Esophagus muscularis mucosa (tissue), 4 donors: ENCODE measurements at regions not wholly inside any gene's neighbourhood (a gene's known extent, or its start where the extent isn't known, plus 50 kb on each side); places are given as distances from the start of the nearest gene placed in this dataset.

Experiments
- DNase-seq: peaks from one replicate; pipeline ENCODE4 v3.0.0-alpha.2; 2017; ENCODE audit errors: extremely low spot score
- H3K27ac ChIP-seq, 4 donors: fragments of 200-600 bp; sonication (generic); replicated peaks in 1 of 4; 1 replicate in 3 of 4; 2 replicates in 1 of 4; pipeline ENCODE4 v1.5.1; 2016 to 2019; ENCODE audit warnings: mild to moderate bottlenecking in 1 of 4
- H3K27me3 ChIP-seq, 4 donors: fragments of 200-600 bp; sonication (generic); one replicate each; pipeline versions ENCODE4 v1.5.1 to v1.6.0; 2016 to 2019
- H3K36me3 ChIP-seq, 4 donors: fragments of 200-600 bp; sonication (generic); one replicate each; pipeline ENCODE4 v1.5.1; 2016 to 2019
- H3K4me1 ChIP-seq, 4 donors: fragments of 200-600 bp; sonication (generic); one replicate each; pipeline ENCODE4 v1.5.1; 2016 to 2019
- H3K4me3 ChIP-seq, 4 donors: fragments of 200-600 bp; sonication (generic); 1 replicate in 2 of 4; 2 replicates in 2 of 4; pipeline ENCODE4 v1.5.1; 2016 to 2019; ENCODE audit warnings: mild to moderate bottlenecking in 4 of 4, moderate library complexity in 1 of 4
- H3K9me3 ChIP-seq, 4 donors: fragments of 200-600 bp; sonication (generic); 1 replicate in 3 of 4; 2 replicates in 1 of 4; pipeline ENCODE4 v1.5.1; 2016 to 2019
- EP300 ChIP-seq: sonication (generic); formaldehyde crosslinking; IDR thresholded peaks from one replicate; pipeline ENCODE4 v1.6.1; 2017; ENCODE audit warnings: antibody characterized with exemption
- POLR2A ChIP-seq: fragments of 450-650 bp; IDR thresholded peaks from one replicate; pipeline ENCODE4 v1.6.1; 2017; ENCODE audit warnings: antibody characterized with exemption, moderate library complexity, mild to moderate bottlenecking, low read depth
- POLR2AphosphoS5 ChIP-seq, 2 donors: sonication (generic); formaldehyde crosslinking; IDR thresholded peaks; one replicate each; pipeline ENCODE4 v1.6.1; 2017; ENCODE audit warnings: antibody characterized with exemption in 2 of 2
- whole genome bisulfite sequencing: methylation state at CpG from one replicate; pipeline ENCODE4 v1.1.5; 2018; 5-methylcytosine and 5-hydroxymethylcytosine counted together
- intact Hi-C: fragments of 100-400 bp; cut with DNase I; formaldehyde crosslinking; loops from one replicate; pipeline ENCODE4 v1.15.1; 2023
- TF ChIP-seq, protein P1 (sequence below), 3 experiments: fragments of 200-600 bp in 2 of 3; fragments of 450-650 bp in 1 of 3; sonication (generic) in 2 of 3; IDR thresholded peaks; one replicate each; pipeline ENCODE4 v1.5.1; 2017 to 2019; ENCODE audit warnings: antibody characterized with exemption in 3 of 3, mild to moderate bottlenecking in 2 of 3, moderate library complexity in 1 of 3

DNA sequence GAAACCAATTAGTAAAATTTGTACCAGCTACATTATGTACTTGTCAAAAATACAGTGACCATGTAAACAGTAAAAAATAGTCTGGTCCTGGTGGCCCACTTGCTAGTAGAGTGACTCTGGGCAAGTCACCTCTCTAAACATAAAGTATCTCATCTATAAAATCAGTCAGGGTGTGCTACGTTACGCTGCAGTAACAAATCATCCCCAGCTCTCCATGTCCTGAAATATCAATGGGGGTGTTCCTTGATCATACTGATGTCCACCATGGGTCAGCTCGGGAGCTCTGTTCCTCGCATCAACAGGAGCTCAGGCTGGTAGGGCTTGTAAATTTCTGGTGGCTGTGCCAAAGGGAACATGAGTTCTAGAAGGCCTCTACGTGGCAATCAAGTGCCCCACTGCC, 268.6 kb downstream of the RAB28 start:
- H3K9me3 ChIP-seq = no peaks in the 10 kb centered on the region
- intact Hi-C loops = no loop called here
- TF ChIP-seq POLR2AphosphoS5 (IDR thresholded peaks at IDR 0.05) = no peak
- TF ChIP-seq POLR2A = no peak
- TF ChIP-seq, protein P1, sequence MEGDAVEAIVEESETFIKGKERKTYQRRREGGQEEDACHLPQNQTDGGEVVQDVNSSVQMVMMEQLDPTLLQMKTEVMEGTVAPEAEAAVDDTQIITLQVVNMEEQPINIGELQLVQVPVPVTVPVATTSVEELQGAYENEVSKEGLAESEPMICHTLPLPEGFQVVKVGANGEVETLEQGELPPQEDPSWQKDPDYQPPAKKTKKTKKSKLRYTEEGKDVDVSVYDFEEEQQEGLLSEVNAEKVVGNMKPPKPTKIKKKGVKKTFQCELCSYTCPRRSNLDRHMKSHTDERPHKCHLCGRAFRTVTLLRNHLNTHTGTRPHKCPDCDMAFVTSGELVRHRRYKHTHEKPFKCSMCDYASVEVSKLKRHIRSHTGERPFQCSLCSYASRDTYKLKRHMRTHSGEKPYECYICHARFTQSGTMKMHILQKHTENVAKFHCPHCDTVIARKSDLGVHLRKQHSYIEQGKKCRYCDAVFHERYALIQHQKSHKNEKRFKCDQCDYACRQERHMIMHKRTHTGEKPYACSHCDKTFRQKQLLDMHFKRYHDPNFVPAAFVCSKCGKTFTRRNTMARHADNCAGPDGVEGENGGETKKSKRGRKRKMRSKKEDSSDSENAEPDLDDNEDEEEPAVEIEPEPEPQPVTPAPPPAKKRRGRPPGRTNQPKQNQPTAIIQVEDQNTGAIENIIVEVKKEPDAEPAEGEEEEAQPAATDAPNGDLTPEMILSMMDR (IDR thresholded peaks at IDR 0.05) = no peak
- H3K36me3 ChIP-seq = no peaks in the 10 kb centered on the region
- H3K27ac ChIP-seq = no peak overlapping the region
- DNase-seq = no peak
- H3K4me1 ChIP-seq = peaks cover 3 to 20% (median 17%) of the 10 kb centered on the region in 4 donors
- H3K27me3 ChIP-seq = no peaks in the 10 kb centered on the region
- 83% methylated on average over 3 of the region's 5 CpGs for WGBS
- no peak overlapping the region for H3K4me3 ChIP-seq

- DNase-seq = no peak
- intact Hi-C loops = no loop called here
- Histone ChIP-seq H3K27me3 (no peaks in the 10 kb centered on the region), H3K4me1 (peaks cover 0 to 3% (median 1%) of the 10 kb centered on the region in 4 donors), H3K27ac (no peak overlapping the region), H3K4me3 (no peak overlapping the region), H3K36me3 (no peaks in the 10 kb centered on the region), H3K9me3 (no peaks in the 10 kb centered on the region)
- TF ChIP-seq POLR2AphosphoS5 (IDR thresholded peaks at IDR 0.05) (no peak), POLR2A (no peak), EP300 (no peak)
- TF ChIP-seq, protein P1 (IDR thresholded peaks at IDR 0.05) = no peak
- 81% methylated on average over 1 of the region's 1 CpG for WGBS
Measured at GRCh38 chr4:13212936-13213335, 271.2 kb downstream of the RAB28 start.

DNA sequence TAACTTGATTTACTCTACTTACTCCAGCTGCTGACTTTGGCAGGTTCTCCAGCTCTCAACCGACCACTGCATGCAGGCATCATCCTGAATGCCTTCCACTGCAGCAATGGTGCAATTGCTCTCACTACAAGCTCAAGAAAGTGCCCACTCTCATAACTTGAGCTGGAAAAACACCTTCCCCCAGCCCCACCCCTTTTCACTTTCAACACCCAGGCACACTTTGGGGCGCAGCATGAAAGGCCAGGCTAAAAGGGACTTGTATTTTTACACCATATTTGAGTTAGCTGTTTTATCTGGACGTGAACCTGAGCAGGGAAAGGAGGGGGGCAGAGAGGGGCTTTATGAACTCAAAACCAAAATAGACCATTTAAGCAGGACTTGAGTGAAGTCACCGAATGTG, 274.5 kb downstream of the RAB28 start:
- Histone ChIP-seq H3K9me3 (no peaks in the 10 kb centered on the region), H3K4me1 (no peaks in the 10 kb centered on the region), H3K4me3 (no peak overlapping the region), H3K36me3 (no peaks in the 10 kb centered on the region), H3K27me3 (no peaks in the 10 kb centered on the region), H3K27ac (no peak overlapping the region)
- no peak for DNase-seq
- TF ChIP-seq POLR2AphosphoS5 (IDR thresholded peaks at IDR 0.05) (no peak), EP300 (no peak), POLR2A (no peak)
- TF ChIP-seq, protein P1 (IDR thresholded peaks at IDR 0.05) = no peak
- WGBS = 70% methylated on average over 4 of the region's 4 CpGs
- intact Hi-C loops = no loop called here

DNA sequence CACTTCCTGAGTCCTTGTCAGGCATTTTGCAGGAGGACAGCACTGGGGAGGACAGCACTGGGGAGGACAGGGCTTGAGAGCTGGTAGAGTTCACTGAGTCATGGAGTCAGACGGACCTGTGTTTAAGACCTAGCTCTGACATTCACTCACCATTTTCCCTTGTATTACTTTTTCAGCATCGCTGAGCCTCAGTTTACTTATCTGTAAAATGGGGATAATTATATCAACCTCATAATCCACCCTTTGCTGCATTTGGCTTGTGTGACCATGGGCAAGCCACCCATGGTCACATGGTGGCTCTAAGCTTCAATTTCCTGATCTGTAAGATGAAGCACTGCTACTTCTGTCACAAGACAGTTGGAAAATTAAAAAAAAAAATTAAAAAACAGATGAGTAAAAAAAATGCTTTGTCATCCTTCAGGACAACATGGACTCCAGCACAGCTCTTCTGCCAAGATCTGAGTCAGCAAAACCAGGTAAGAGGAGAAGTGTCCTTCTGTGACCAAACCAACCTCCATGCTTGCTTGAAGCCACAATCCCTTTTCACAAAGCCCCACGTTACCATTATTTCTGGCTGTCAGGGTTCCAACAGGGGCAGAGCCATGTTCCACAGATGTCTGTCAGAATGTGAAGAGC, 275.5 kb downstream of the RAB28 start:
- intact Hi-C loops = no loop called here
- no peak for DNase-seq
- WGBS = 93% methylated on average over 3 of the region's 3 CpGs
- TF ChIP-seq, protein P1 (IDR thresholded peaks at IDR 0.05) = no peak
- TF ChIP-seq POLR2A = no peak
- no peak for TF ChIP-seq EP300
- TF ChIP-seq POLR2AphosphoS5 (IDR thresholded peaks at IDR 0.05) = no peak
- Histone ChIP-seq H3K4me1 (peaks cover 0 to 2% (median 0%) of the 10 kb centered on the region in 4 donors), H3K27ac (no peak overlapping the region), H3K9me3 (no peaks in the 10 kb centered on the region), H3K27me3 (no peaks in the 10 kb centered on the region), H3K36me3 (no peaks in the 10 kb centered on the region), H3K4me3 (no peak overlapping the region)

GRCh38 chr4:13207226-13207625, 276.9 kb downstream of the RAB28 start:
- TF ChIP-seq EP300 (no peak), POLR2A (no peak), POLR2AphosphoS5 (IDR thresholded peaks at IDR 0.05) (no peak)
- TF ChIP-seq, protein P1 (IDR thresholded peaks at IDR 0.05) = no peak
- Histone ChIP-seq H3K27me3 (no peaks in the 10 kb centered on the region), H3K4me3 (no peak overlapping the region), H3K9me3 (no peaks in the 10 kb centered on the region), H3K36me3 (no peaks in the 10 kb centered on the region), H3K27ac (no peak overlapping the region), H3K4me1 (peaks cover 0 to 8% (median 4%) of the 10 kb centered on the region in 4 donors)
- no peak for DNase-seq
- intact Hi-C loops = no loop called here
- WGBS = 69% methylated on average over 1 of the region's 1 CpG
